NCI-H2171 (cell line): ENCODE measurements at regions not wholly inside any gene's neighbourhood (a gene's known extent, or its start where the extent isn't known, plus 50 kb on each side); places are given as distances from the start of the nearest gene placed in this dataset.
"Not testable (repeated sequence)": the region's sequence is repeated elsewhere in the genome, so short reads cannot be mapped to it uniquely, and the experiment has no call there.

ENCODE experiments used
- DNase-seq: peaks from one replicate; lab custom pipeline; 2025; lab: John Stamatoyannopoulos, UW

- DNase-seq: no peak
These were observed 271.1 kb upstream of the ASIC2 start for GRCh38 chr17:33564146-33564545.

GRCh38 chr17:33567223-33567622, 274.1 kb upstream of the ASIC2 start:
- no peak for DNase-seq

GRCh38 chr17:33572615-33573014, 279.5 kb upstream of the ASIC2 start:
- no peak for DNase-seq

DNA sequence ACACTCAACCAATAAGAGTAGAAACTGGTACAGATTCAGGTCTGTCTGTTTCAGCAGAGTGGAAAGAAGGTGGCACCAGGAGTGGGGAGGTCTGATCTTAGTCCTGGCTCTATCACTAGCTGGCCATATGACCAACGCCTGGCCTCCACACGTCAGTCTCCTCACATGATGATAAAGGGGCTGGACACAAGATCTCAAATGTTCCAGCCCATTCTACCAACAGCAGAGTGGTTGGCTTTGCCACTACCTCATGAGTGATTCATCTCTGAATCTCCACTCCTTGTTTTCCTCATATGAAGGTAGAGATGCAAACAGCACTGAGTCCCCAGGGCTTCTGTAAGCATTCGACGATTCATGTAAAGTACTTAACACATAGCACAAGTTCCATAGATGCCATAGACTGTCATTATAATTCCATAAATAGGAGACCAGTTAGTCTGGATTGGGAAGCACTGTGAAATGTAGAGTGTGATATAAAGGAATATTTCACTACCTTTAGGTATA, 281.9 kb upstream of the ASIC2 start:
- no peak for DNase-seq

GRCh38 chr17:33579740-33580139, 286.6 kb upstream of the ASIC2 start:
- DNase-seq: not testable (repeated sequence)

GRCh38 chr17:33580215-33580614, 287.1 kb upstream of the ASIC2 start:
- DNase-seq: no peak

DNA sequence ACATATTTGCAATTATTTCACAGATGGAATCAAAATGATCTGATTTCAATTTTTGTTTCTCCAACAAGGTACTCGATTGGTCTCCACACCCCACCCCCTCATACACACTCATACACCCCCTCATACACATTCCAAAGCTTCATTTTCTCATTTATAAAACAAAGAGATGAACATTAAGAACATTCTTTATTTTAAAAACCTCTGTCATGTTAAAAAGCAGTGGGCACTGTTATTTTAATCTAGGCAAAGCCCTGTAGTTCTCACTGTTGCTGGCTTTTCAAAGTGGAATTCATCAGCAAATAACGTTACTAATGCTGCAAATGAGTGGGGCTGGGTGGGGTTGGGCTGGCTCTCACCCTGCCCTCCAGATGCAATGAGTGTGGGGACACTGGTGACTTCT, 289.6 kb upstream of the ASIC2 start:
- no peak for DNase-seq

GRCh38 chr17:33583518-33584417, 290.7 kb upstream of the ASIC2 start:
- DNase-seq: no peak

DNA sequence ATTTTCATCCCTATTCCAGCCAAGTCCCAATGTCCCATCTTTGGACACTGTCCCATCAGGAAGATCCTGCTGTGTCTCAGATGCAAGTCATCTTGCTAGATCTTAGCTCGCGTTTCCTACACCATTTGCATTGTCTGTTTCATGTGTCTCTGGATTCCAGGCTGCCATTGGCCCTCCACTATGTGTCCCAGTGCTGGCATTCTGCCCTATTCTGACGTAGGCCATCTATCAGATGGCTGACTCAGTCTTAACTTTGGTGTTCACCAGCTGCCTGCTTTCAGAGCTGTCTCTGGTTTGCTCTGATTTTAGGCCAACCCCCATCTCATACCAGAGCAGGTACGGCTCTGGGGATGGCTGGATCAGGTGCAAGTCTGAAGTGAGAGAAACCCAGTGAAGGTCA, 300.9 kb upstream of the ASIC2 start:
- DNase-seq: no peak

- no peak for DNase-seq
These were observed 302.7 kb upstream of the ASIC2 start for GRCh38 chr17:33595828-33596227.

DNA sequence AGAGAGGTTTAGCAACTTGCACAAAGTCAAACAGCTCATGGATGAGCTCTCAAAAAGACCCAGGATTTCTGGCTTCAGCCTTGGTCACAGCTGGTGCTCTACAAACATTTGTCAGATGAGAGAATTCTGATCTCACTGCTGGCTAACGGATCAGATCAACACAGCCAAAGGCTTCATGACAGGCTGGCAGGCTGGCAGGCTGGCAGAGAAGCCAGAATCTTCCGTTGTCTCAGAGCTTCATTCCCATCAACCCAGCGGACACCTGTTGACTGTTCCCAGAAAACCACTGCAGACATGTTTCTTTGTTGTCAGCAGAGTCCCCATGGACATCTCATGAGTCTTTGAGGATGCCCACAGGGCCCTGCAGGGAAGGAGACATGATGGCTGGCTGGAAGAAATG, 303.8 kb upstream of the ASIC2 start:
- DNase-seq: no peak

DNA sequence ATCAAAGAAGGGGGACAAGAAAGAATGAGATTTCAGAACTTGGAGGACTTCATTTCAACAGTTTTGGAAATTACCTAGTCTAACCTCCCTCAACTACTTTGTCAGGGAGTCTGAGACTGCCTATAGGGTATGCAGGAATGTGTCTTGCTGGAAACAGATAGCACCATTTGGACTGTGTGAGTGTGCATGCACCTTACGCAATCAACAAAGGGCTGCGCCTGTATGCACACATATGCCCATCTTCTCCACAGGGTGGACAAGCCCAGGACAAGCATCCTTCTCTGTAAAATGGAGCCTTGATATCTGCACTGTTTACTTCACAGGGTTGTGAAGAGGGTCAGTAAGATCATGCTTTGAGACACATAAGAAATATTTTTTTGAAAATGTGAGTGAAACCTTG, 305.7 kb upstream of the ASIC2 start:
- DNase-seq: no peak

GRCh38 chr17:33602981-33603380, 309.9 kb upstream of the ASIC2 start:
- DNase-seq: no peak

DNA sequence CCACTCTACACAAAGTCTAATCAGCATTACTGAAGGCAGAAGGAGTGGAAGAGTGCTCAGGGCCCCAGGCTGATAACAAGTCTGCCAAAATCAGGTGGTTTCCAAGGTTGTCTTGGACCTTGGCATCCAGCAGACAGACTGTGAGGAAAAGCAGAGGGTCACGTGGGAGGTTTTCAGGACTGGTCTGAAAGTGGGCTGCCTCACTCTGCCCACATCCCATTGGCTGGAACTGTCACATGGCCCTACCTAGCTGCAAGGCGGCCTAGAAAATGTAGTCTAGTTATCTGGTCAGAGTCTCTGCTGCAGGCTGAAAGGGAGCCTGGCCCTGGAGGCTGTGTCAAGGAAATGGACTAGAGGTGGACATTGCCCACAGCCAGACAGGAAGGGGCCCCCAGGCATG, 310.7 kb upstream of the ASIC2 start:
- DNase-seq: no peak

DNA sequence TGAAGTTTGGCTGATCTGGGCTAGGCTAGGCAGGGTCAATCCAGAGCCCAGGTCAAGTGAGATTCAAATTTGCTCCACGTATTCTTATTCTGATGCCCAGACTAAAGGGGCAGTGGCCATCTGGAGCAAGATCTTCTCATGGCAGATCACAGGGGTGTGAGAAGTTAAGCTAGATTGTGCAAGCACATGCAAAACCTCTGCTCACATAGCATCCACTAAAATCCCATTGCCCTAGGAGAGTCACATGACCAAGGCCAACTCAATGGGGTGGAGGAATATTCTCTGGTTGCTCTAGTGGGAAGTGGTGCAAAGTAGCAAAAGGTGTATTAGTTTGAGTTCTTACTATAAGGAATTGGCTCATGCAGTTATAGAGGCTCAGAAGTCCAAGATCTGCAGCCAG, 318.4 kb upstream of the ASIC2 start:
- no peak for DNase-seq

DNA sequence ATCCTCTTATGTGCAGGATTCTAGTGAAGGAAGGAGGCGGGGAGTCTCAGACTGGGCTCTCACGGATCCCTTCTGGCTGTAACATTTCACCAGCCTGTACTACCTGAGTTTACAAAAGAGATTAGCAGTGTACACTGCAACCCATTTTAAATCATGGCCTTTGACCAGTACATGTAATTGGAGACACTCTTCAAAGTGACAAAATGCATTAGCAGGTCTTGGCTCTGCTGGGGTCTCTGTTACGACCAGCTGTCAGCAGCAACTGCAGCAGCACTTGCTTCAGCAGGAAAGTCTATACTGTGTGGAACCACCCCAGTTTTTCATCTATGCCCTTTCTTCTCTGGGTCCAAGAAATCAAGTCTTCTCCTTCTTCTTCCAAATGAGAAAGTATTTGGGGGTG, 322.8 kb upstream of the ASIC2 start:
- no peak for DNase-seq

- DNase-seq: peak; percentile 2
These were observed 330.7 kb upstream of the ASIC2 start for GRCh38 chr17:33623841-33624240.

DNA sequence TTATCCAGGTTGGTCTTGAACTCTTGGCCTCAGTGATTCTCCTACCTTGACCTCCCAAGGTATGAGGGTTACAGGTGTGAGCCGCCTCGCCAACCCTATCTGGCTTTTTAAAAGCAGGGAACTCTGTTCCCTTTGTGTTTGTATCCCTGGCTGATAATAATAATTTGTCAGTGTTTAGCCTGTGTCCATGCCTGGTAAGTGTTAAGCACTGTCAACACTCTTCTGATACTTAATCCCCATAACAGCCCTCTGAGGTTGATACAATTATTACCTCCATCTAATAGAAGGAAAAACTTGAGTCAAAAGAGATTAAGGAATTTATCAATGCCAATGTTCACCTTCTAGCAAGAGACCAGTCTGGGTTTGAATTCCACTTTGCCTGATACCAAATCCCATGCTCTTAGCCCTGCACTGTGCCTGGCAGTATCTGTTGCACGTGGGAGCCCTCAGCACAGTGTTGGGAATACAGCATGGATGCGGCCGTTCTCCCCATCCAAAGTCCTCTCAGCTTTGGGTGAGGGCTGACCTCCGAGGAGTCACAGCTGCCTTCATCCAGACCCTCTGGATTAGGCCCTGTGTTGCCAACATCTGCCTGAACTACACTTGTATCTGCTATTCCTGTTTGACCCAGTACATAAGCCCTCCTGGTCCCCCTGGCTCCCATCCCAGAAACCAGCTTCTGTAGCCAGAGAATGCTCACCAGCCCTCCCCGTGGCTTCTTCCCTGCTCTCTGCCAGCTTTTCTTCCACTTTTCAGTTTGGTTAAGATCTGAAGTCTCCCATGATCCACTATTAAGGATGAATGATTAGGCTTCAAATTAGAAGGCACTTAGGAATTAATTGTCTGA, 335.6 kb upstream of the ASIC2 start:
- DNase-seq: no peak

DNA sequence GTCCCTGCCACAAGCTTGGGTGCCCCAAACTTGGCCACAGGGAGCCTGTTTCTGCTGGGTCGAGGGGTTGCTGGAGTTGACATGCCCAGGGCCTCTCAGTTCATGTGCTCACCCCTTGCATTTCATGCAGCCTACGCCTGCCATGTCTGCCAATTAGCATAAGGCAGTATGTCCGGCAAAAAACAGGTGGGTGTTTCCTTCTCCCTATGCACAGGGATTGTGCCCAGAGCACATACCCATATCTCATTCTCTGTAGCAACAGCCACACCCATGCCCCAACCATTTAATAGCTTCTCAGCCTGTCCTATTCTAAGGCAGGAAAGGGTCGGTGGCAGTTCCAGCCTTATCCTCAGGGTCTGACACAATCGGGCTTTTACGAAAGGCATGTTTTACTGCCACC, 340.4 kb upstream of the ASIC2 start:
- no peak for DNase-seq

- DNase-seq: no peak
These were observed 344.4 kb upstream of the ASIC2 start for GRCh38 chr17:33637534-33637933.

- no peak for DNase-seq
These were observed 346.2 kb upstream of the ASIC2 start for GRCh38 chr17:33639103-33639880.

- DNase-seq: no peak
These were observed 347.5 kb upstream of the ASIC2 start for GRCh38 chr17:33640629-33641028.
